Smooth muscle cell (in vitro differentiated cells): ENCODE measurements at regions not wholly inside any gene's neighbourhood (a gene's known extent, or its start where the extent isn't known, plus 50 kb on each side); places are given as distances from the start of the nearest gene placed in this dataset.

Experiments used
- DNase-seq: peaks from one replicate; lab custom pipeline; 2025; ENCODE audit not compliant: unreplicated experiment; lab: John Stamatoyannopoulos, UW
- H2AFZ ChIP-seq: fragments of 200-600 bp; sonication (generic); 2 replicates; pipeline ENCODE4 v1.6.0; 2016; ENCODE audit warnings: antibody characterized with exemption, low read depth, mild to moderate bottlenecking
- H3F3A ChIP-seq: fragments of 200-600 bp; sonication (generic); 2 replicates; pipeline ENCODE4 v1.6.0; 2017; ENCODE audit warnings: antibody characterized with exemption, low read depth
- H3K27ac ChIP-seq: fragments of 200-600 bp; sonication (generic); 2 replicates; pipeline ENCODE4 v1.5.1; 2016; ENCODE audit warnings: low read depth, mild to moderate bottlenecking
- H3K27me3 ChIP-seq: fragments of 200-600 bp; sonication (generic); 2 replicates; pipeline ENCODE4 v1.6.1; 2016; ENCODE audit warnings: low read depth, mild to moderate bottlenecking
- H3K36me3 ChIP-seq: fragments of 200-600 bp; sonication (generic); 2 replicates; pipeline ENCODE4 v1.5.1; 2016; ENCODE audit warnings: low read depth
- H3K4me1 ChIP-seq: fragments of 200-600 bp; sonication (generic); 2 replicates; pipeline ENCODE4 v1.5.1; 2016; ENCODE audit warnings: low read depth
- H3K4me2 ChIP-seq: fragments of 200-600 bp; sonication (generic); 2 replicates; pipeline ENCODE4 v1.6.0; 2016; ENCODE audit warnings: mild to moderate bottlenecking
- H3K4me3 ChIP-seq: fragments of 200-600 bp; sonication (generic); 2 replicates; pipeline ENCODE4 v1.5.1; 2016; ENCODE audit warnings: mild to moderate bottlenecking
- H3K79me2 ChIP-seq: fragments of 200-600 bp; sonication (generic); 2 replicates; pipeline ENCODE4 v1.6.0; 2016; ENCODE audit warnings: low read depth, mild to moderate bottlenecking
- H3K9ac ChIP-seq: fragments of 200-600 bp; sonication (generic); 2 replicates; pipeline ENCODE4 v1.6.0; 2016; ENCODE audit warnings: low read depth
- H3K9me3 ChIP-seq: fragments of 200-600 bp; sonication (generic); replicated peaks from 2 replicates; pipeline ENCODE4 v1.5.1; 2016; ENCODE audit warnings: low read depth
- H4K20me1 ChIP-seq: fragments of 200-600 bp; sonication (generic); 2 replicates; pipeline ENCODE4 v1.6.0; 2016; ENCODE audit warnings: low read depth
- WGBS: methylation state at CpG from one replicate; pipeline ENCODE4 v1.1.7; 2016; ENCODE audit warnings: low lambda C conversion rate; 5-methylcytosine and 5-hydroxymethylcytosine counted together
- TF ChIP-seq, protein P1 (sequence below): fragments of 200-600 bp; sonication (generic); IDR thresholded peaks from 2 replicates; pipeline ENCODE4 v1.5.1; 2017; ENCODE audit warnings: borderline replicate concordance, mild to moderate bottlenecking, antibody characterized with exemption; ENCODE audit not compliant: insufficient read depth, poor library complexity, severe bottlenecking

DNA sequence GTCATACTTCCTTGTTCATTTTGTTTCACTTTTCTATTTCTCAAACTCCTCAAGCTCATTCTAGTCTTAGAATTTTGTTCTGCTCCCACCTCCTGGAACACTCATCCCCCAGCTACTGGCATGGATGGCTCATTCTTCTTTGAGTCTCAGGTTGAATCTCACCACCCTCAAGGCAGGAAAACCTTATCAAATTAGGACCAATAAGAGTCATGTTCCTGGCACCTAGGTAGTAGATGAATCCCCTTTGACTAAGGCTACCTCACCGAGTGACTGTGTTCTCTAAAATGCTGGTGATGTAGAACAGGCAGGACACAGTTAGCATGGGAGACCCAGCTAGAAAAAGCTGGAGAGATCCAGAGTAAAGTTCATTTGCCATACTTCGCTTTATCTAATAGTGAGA, 1050.8 kb upstream of the EEF2KMT start:
- Histone ChIP-seq H3K27me3 (no peaks in the 10 kb centered on the region), H3K4me2 (no peak overlapping the region), H3K9me3 (no peaks in the 10 kb centered on the region), H3K36me3 (no peaks in the 10 kb centered on the region), H2AFZ (no peak overlapping the region), H3K27ac (no peak overlapping the region), H3K79me2 (no peaks in the 10 kb centered on the region), H4K20me1 (no peaks in the 10 kb centered on the region), H3K4me3 (no peak overlapping the region), H3F3A (no peaks in the 10 kb centered on the region), H3K9ac (no peak overlapping the region), H3K4me1 (no peaks in the 10 kb centered on the region)
- TF ChIP-seq, protein P1, sequence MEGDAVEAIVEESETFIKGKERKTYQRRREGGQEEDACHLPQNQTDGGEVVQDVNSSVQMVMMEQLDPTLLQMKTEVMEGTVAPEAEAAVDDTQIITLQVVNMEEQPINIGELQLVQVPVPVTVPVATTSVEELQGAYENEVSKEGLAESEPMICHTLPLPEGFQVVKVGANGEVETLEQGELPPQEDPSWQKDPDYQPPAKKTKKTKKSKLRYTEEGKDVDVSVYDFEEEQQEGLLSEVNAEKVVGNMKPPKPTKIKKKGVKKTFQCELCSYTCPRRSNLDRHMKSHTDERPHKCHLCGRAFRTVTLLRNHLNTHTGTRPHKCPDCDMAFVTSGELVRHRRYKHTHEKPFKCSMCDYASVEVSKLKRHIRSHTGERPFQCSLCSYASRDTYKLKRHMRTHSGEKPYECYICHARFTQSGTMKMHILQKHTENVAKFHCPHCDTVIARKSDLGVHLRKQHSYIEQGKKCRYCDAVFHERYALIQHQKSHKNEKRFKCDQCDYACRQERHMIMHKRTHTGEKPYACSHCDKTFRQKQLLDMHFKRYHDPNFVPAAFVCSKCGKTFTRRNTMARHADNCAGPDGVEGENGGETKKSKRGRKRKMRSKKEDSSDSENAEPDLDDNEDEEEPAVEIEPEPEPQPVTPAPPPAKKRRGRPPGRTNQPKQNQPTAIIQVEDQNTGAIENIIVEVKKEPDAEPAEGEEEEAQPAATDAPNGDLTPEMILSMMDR: no peak
- no peak for DNase-seq
- WGBS: 85% methylated on average over 2 of the region's 2 CpGs

DNA sequence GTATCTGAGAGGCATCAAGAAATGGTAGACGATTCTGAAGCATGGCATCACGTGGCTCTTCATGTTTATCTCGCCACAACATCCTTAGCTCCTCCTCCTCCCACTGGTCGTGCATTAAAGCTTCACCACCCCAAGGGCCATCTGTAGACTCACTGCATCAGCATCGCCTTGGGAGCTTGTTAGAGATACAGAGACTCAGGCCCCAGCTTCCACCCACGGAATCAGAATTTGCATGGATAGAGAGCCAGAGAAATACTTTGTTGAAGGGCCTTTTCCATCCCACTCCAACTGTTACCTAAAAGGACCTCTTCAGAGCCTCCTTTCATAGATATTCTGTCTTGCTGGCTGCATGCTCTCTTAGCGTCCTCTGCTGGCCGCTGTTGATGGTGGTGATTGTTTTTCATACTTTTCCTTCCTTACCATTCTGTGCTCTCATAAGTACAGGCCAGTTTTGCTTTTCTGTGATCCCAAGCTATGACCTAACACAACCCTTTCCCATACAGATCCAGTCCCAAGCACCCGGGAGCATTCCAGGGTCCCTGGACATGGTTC, 1049.4 kb upstream of the EEF2KMT start:
- DNase-seq: no peak
- Histone ChIP-seq H2AFZ (no peak overlapping the region), H3K27me3 (no peaks in the 10 kb centered on the region), H3K27ac (no peak overlapping the region), H3K36me3 (no peaks in the 10 kb centered on the region), H3K9ac (no peak overlapping the region), H3K4me2 (no peak overlapping the region), H3F3A (no peaks in the 10 kb centered on the region), H3K9me3 (no peaks in the 10 kb centered on the region), H3K4me1 (no peaks in the 10 kb centered on the region), H3K4me3 (no peak overlapping the region), H4K20me1 (no peaks in the 10 kb centered on the region), H3K79me2 (no peaks in the 10 kb centered on the region)
- 61% methylated on average over 9 of the region's 9 CpGs for WGBS
- TF ChIP-seq, protein P1: no peak

DNA sequence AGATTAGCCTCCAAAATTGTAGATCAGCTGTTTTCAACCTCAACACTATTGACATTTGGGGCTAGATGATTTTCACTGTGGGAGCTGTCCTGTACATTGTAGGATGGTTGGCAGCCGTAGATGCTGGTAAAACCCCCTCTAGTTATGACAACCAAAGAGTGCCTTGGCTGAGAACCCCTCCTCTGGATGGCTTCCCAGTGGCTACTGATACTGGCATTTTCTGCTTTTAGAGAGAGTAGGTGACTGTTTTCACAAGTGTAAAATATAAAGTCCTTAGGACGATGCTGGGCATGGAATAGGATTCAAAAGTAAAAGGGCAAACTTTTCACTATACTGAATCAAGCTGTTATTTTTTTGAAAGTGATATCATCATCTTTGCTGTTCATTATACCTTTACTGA, 1048.8 kb upstream of the EEF2KMT start:
- Histone ChIP-seq H3K4me2 (no peak overlapping the region), H3K27ac (no peak overlapping the region), H3F3A (no peaks in the 10 kb centered on the region), H2AFZ (no peak overlapping the region), H3K79me2 (no peaks in the 10 kb centered on the region), H4K20me1 (no peaks in the 10 kb centered on the region), H3K27me3 (no peaks in the 10 kb centered on the region), H3K4me1 (no peaks in the 10 kb centered on the region), H3K9me3 (no peaks in the 10 kb centered on the region), H3K4me3 (no peak overlapping the region), H3K9ac (no peak overlapping the region), H3K36me3 (no peaks in the 10 kb centered on the region)
- WGBS: 91% methylated on average over 2 of the region's 2 CpGs
- TF ChIP-seq, protein P1: no peak
- DNase-seq: no peak

DNA sequence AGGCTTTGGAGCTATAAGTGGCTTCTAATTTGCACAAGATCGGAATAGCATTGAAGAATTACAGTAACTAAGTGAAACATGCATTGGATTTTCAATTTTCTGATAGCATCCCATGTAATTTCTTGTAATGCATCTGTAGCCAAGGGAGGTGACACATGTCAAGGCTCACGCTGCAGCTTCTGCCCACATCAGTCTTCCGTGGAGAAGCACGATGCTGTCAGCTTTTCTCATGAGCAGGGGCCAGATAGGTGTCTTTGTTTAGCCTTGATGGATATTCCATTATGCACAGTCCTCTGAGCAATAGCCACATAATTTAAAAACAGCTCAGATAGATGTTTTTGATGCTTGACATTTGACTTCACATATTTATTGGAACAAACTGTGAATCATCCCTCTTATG, 1046.9 kb upstream of the EEF2KMT start:
- Histone ChIP-seq H3K4me2 (no peak overlapping the region), H2AFZ (no peak overlapping the region), H3K27ac (no peak overlapping the region), H3K4me3 (no peak overlapping the region), H3K27me3 (no peaks in the 10 kb centered on the region), H3K9me3 (no peaks in the 10 kb centered on the region), H3K4me1 (no peaks in the 10 kb centered on the region), H3F3A (no peaks in the 10 kb centered on the region), H3K79me2 (no peaks in the 10 kb centered on the region), H4K20me1 (no peaks in the 10 kb centered on the region), H3K9ac (no peak overlapping the region), H3K36me3 (no peaks in the 10 kb centered on the region)
- 90% methylated on average over 4 of the region's 4 CpGs for WGBS
- no peak for DNase-seq
- TF ChIP-seq, protein P1: no peak
